WTC11 (cell line): ENCODE measurements at regions not wholly inside any gene's neighbourhood (a gene's known extent, or its start where the extent isn't known, plus 50 kb on each side); places are given as distances from the start of the nearest gene placed in this dataset.
"Not testable (repeated sequence)": the region's sequence is repeated elsewhere in the genome, so short reads cannot be mapped to it uniquely, and the experiment has no call there.

ENCODE experiments used
- ATAC-seq: fragments of 200-7000 bp; cut with Tn5 transposase; 2 replicates; pipeline ENCODE4 v1.10.0; 2021; ENCODE audit warnings: mild to moderate bottlenecking, moderate library complexity
- CTCF ChIA-PET: fragments of 300-600 bp; sonication (Branson Sonifier 250); formaldehyde crosslinking; loops from one replicate; lab custom pipeline; 2021; ENCODE audit warnings: antibody characterized with exemption; lab: Charles Lee
- POLR2A ChIA-PET: fragments of 350-600 bp; sonication (Branson Sonifier 250); formaldehyde crosslinking; loops from one replicate; lab custom pipeline; 2021; ENCODE audit warnings: antibody characterized with exemption; lab: Charles Lee
- DNase-seq: peaks from one replicate; pipeline ENCODE4 v3.0.0; 2021; ENCODE audit warnings: low spot score
- H3K27ac Mint-ChIP-seq: 2 replicates; pipeline ENCODE4 v1.8.0; 2021; ENCODE audit warnings: mixed read lengths
- H3K27me3 Mint-ChIP-seq: 2 replicates; pipeline ENCODE4 v1.8.0; 2021; ENCODE audit warnings: low read depth, mild to moderate bottlenecking, moderate library complexity, mixed read lengths
- H3K36me3 Mint-ChIP-seq: 2 replicates; pipeline ENCODE4 v1.8.0; 2021; ENCODE audit warnings: mixed read lengths
- H3K4me1 Mint-ChIP-seq: 2 replicates; pipeline ENCODE4 v1.8.0; 2022; ENCODE audit warnings: mixed read lengths
- H3K4me3 Mint-ChIP-seq: 2 replicates; pipeline ENCODE4 v1.8.0; 2021; ENCODE audit warnings: mild to moderate bottlenecking, moderate library complexity, mixed read lengths
- H3K9me3 Mint-ChIP-seq: 2 replicates; pipeline ENCODE4 v1.8.0; 2021; ENCODE audit warnings: mixed read lengths
- AR ChIP-seq: fragments of 250-450 bp; sonication (Bioruptor Pico); IDR thresholded peaks from 2 replicates; pipeline ENCODE4 v1.9.0; 2021; ENCODE audit warnings: mild to moderate bottlenecking
- CREM ChIP-seq: sonication (generic); formaldehyde crosslinking; IDR thresholded peaks from 2 replicates; pipeline ENCODE4 v1.8.1; 2022; ENCODE audit warnings: mild to moderate bottlenecking, missing genetic modification reagents, moderate library complexity
- E2F1 ChIP-seq: sonication (generic); formaldehyde crosslinking; IDR thresholded peaks from 2 replicates; pipeline ENCODE4 v1.8.0; 2022; ENCODE audit warnings: mild to moderate bottlenecking, missing genetic modification reagents
- E2F4 ChIP-seq: sonication (generic); formaldehyde crosslinking; IDR thresholded peaks from 2 replicates; pipeline ENCODE4 v1.8.1; 2022; ENCODE audit warnings: low read depth, mild to moderate bottlenecking, moderate library complexity, missing genetic modification reagents, borderline replicate concordance
- HMGXB4 ChIP-seq: sonication (generic); formaldehyde crosslinking; IDR thresholded peaks from 2 replicates; pipeline ENCODE4 v1.8.1; 2023; ENCODE audit warnings: mild to moderate bottlenecking, moderate library complexity, missing genetic modification reagents
- NR1H2 ChIP-seq: sonication (generic); formaldehyde crosslinking; IDR thresholded peaks from 2 replicates; pipeline ENCODE4 v1.9.0; 2021; ENCODE audit warnings: mild to moderate bottlenecking, moderate library complexity, missing genetic modification reagents
- OVOL2 ChIP-seq: fragments of 250-450 bp; sonication (Bioruptor Pico); IDR thresholded peaks from 2 replicates; pipeline ENCODE4 v1.9.0; 2021; ENCODE audit warnings: mild to moderate bottlenecking, borderline replicate concordance
- PREB ChIP-seq: sonication (generic); formaldehyde crosslinking; IDR thresholded peaks from 2 replicates; pipeline ENCODE4 v1.8.1; 2022; ENCODE audit warnings: mild to moderate bottlenecking, missing genetic modification reagents, moderate library complexity, borderline replicate concordance
- PRRX2 ChIP-seq: fragments of 250-450 bp; sonication (Bioruptor Pico); IDR thresholded peaks from 2 replicates; pipeline ENCODE4 v1.8.0; 2021; ENCODE audit warnings: mild to moderate bottlenecking
- RELA ChIP-seq: sonication (generic); formaldehyde crosslinking; IDR thresholded peaks from 2 replicates; pipeline ENCODE4 v1.8.1; 2022; ENCODE audit warnings: missing genetic modification reagents, mild to moderate bottlenecking, borderline replicate concordance
- SP1 ChIP-seq: sonication (generic); formaldehyde crosslinking; conservative IDR thresholded peaks from 2 replicates; pipeline ENCODE4 v1.8.1; 2022; ENCODE audit warnings: missing genetic modification reagents
- ZNF425 ChIP-seq: fragments of 250-450 bp; sonication (Bioruptor Pico); conservative IDR thresholded peaks from 2 replicates; pipeline ENCODE4 v1.9.0; 2021; ENCODE audit warnings: mild to moderate bottlenecking
- ZSCAN18 ChIP-seq: fragments of 250-450 bp; sonication (Bioruptor Pico); IDR thresholded peaks from 2 replicates; pipeline ENCODE4 v2.1.2; 2022; ENCODE audit warnings: mild to moderate bottlenecking, moderate library complexity

- H3K4me3 Mint-ChIP-seq, result no peak overlapping the region
Observed at GRCh38 chr16:86078121-86078600, 179.2 kb downstream of the IRF8 start.

GRCh38 chr16:86078711-86079110, 179.7 kb downstream of the IRF8 start:
- CTCF ChIA-PET, result interaction anchor here (0.6 to 1.2 kb wide), 3 partner anchors 35 to 1352 kb away, joined by 3 read pairs; no protein-coding TSS in a partner anchor
- H3K36me3 Mint-ChIP-seq, POLR2A ChIA-PET, H3K9me3 Mint-ChIP-seq, DNase-seq, ATAC-seq, H3K27me3 Mint-ChIP-seq, H3K27ac Mint-ChIP-seq, H3K4me1 Mint-ChIP-seq, H3K4me3 Mint-ChIP-seq: not testable (repeated sequence)

More at GRCh38 chr16:86078121-86078600, 179.2 kb downstream of the IRF8 start:
- ATAC-seq (no peak), DNase-seq (no peak)
- POLR2A ChIA-PET, result no interaction called here
- Mint-ChIP-seq H3K27me3 (no peaks in the 10 kb centered on the region), H3K27ac (no peak overlapping the region), H3K36me3 (no peaks in the 10 kb centered on the region), H3K9me3 (no peaks in the 10 kb centered on the region), H3K4me1 (peaks cover 7% of the 10 kb centered on the region)
- CTCF ChIA-PET, result interaction anchor here (0.6 to 1.2 kb wide), 2 partner anchors 34 to 472 kb away, joined by 3 read pairs; no protein-coding TSS in a partner anchor
- TF ChIP-seq CREM (CRISPR knock-in tag) (no peak), AR (CRISPR knock-in tag) (no peak), HMGXB4 (CRISPR knock-in tag) (no peak)

GRCh38 chr16:86079255-86079885, 180.4 kb downstream of the IRF8 start:
- no peak overlapping the region for H3K4me3 Mint-ChIP-seq
- TF ChIP-seq OVOL2, result no peak
- TF ChIP-seq ZNF425 (CRISPR knock-in tag), result no peak
- no peak for TF ChIP-seq SP1
- TF ChIP-seq PRRX2 (CRISPR knock-in tag), result no peak
- no peak for TF ChIP-seq ZSCAN18 (CRISPR knock-in tag)
- no peak for TF ChIP-seq E2F1 (CRISPR knock-in tag)
- no peak for TF ChIP-seq E2F4 (CRISPR knock-in tag)
- no peak for TF ChIP-seq NR1H2 (CRISPR knock-in tag)
- no peak for TF ChIP-seq CREM (CRISPR knock-in tag)
- TF ChIP-seq PREB (CRISPR knock-in tag), result no peak
- TF ChIP-seq RELA, result no peak
- peaks cover 2% of the 10 kb centered on the region; the same call in 1 of the 2 replicates for H3K4me1 Mint-ChIP-seq
- ChIA-PET POLR2A (no interaction called here), CTCF (interaction anchor here (0.7 kb wide), 1 partner anchor 1353 kb away, joined by 3 read pairs; no protein-coding TSS in a partner anchor)
- H3K27me3 Mint-ChIP-seq, result no peaks in the 10 kb centered on the region
- no peaks in the 10 kb centered on the region for H3K9me3 Mint-ChIP-seq
- no peak overlapping the region for H3K27ac Mint-ChIP-seq
- DNase-seq (no peak), ATAC-seq (no peak)
- H3K36me3 Mint-ChIP-seq, result no peaks in the 10 kb centered on the region
